Left lung (tissue), 4 donors: ENCODE measurements at regions not wholly inside any gene's neighbourhood (a gene's known extent, or its start where the extent isn't known, plus 50 kb on each side); places are given as distances from the start of the nearest gene placed in this dataset.

ENCODE experiments used
- ATAC-seq: fragments of 200-7000 bp; cut with Tn5 transposase; one replicate; pipeline ENCODE4 v1.9.1; 2020; ENCODE audit warnings: moderate library complexity
- DNase-seq, 4 donors: peaks; one replicate each; pipeline ENCODE4 v3.0.0-alpha.2; 2013 to 2020
- H3K27ac ChIP-seq, 2 donors: fragments of 200-600 bp; sonication (generic) in 1 of 2; one replicate each; pipeline versions ENCODE4 v1.5.0 to v1.8.0; 2020 to 2021
- H3K27me3 ChIP-seq, 2 donors: fragments of 200-600 bp; sonication (generic) in 1 of 2; one replicate each; pipeline versions ENCODE4 v1.5.0 to v1.8.0; 2020 to 2021
- H3K36me3 ChIP-seq, 2 donors: fragments of 200-600 bp; sonication (generic) in 1 of 2; one replicate each; pipeline versions ENCODE4 v1.5.0 to v1.8.0; 2020 to 2021
- H3K4me1 ChIP-seq, 2 donors: fragments of 200-600 bp; one replicate each; pipeline ENCODE4 v1.8.0; 2021
- H3K4me3 ChIP-seq, 2 donors: fragments of 200-600 bp; sonication (generic) in 1 of 2; one replicate each; pipeline versions ENCODE4 v1.5.0 to v1.8.0; 2020 to 2021; ENCODE audit warnings: mild to moderate bottlenecking in 1 of 2
- H3K9me3 ChIP-seq, 2 donors: fragments of 200-600 bp; sonication (generic) in 1 of 2; one replicate each; pipeline versions ENCODE4 v1.5.0 to v1.8.0; 2020 to 2021
- intact Hi-C, 2 donors: fragments of 100-400 bp; cut with DNase I; formaldehyde crosslinking; loops; one replicate each; pipeline versions ENCODE4 v1.11.2 to v1.14.2; 2022
- TF ChIP-seq, protein P1 (sequence below), 2 donors: fragments of 200-600 bp; sonication (generic) in 1 of 2; IDR thresholded peaks; one replicate each; pipeline versions ENCODE4 v1.5.0 to v1.8.0; 2021; ENCODE audit warnings: antibody characterized with exemption in 2 of 2
- donor health status: DM: no; HTN: yes; CAD: no.
- donor health status: DM: no; HTN: no; CAD: no.

GRCh38 chr13:63586467-63586866 is 2170.8 kb upstream of the PCDH20 start:
- Histone ChIP-seq H3K27me3 (no peaks in the 10 kb centered on the region), H3K36me3 (no peaks in the 10 kb centered on the region), H3K4me3 (no peak overlapping the region), H3K27ac (no peak overlapping the region), H3K4me1 (no peaks in the 10 kb centered on the region), H3K9me3 (peaks cover 4 to 11% of the 10 kb centered on the region in 2 donors)
- TF ChIP-seq, protein P1, sequence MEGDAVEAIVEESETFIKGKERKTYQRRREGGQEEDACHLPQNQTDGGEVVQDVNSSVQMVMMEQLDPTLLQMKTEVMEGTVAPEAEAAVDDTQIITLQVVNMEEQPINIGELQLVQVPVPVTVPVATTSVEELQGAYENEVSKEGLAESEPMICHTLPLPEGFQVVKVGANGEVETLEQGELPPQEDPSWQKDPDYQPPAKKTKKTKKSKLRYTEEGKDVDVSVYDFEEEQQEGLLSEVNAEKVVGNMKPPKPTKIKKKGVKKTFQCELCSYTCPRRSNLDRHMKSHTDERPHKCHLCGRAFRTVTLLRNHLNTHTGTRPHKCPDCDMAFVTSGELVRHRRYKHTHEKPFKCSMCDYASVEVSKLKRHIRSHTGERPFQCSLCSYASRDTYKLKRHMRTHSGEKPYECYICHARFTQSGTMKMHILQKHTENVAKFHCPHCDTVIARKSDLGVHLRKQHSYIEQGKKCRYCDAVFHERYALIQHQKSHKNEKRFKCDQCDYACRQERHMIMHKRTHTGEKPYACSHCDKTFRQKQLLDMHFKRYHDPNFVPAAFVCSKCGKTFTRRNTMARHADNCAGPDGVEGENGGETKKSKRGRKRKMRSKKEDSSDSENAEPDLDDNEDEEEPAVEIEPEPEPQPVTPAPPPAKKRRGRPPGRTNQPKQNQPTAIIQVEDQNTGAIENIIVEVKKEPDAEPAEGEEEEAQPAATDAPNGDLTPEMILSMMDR (IDR thresholded peaks at IDR 0.05), result no peak
- intact Hi-C loops, result no loop called here
- no peak for ATAC-seq
- DNase-seq, result no peak

- TF ChIP-seq, protein P1 (IDR thresholded peaks at IDR 0.05), result no peak
- no peak for DNase-seq
- no peak overlapping the region for H3K27ac ChIP-seq
These were observed 2163.1 kb upstream of the PCDH20 start for GRCh38 chr13:63578796-63579195.

DNA sequence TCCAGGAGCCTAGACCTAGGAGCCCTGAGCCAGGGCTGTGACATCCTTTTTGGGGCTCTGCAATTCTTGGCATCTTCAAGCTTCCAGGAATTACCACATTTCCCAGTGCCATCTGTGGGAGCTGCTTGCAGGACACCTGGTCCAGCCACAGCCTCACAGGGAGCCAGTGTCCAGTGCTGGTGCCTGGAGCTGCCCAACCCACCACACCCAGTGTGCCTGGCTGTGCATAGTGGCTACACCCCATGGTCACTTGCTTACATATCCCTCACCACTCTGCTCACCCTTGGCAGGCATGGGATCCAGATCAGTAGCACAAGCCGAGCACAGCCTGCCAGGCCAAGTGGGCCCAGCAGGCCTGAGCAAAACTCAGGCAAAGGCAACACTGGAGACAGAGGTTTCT is 2151.4 kb upstream of the PCDH20 start:
- peaks cover 0 to 10% of the 10 kb centered on the region in 2 donors for H3K9me3 ChIP-seq
- H3K27ac ChIP-seq, result no peak overlapping the region
- intact Hi-C loops, result no loop called here
- no peaks in the 10 kb centered on the region for H3K36me3 ChIP-seq
- H3K27me3 ChIP-seq, result no peaks in the 10 kb centered on the region
- no peak overlapping the region for H3K4me3 ChIP-seq
- no peaks in the 10 kb centered on the region for H3K4me1 ChIP-seq
- TF ChIP-seq, protein P1 (IDR thresholded peaks at IDR 0.05), result no peak
- ATAC-seq (no peak), DNase-seq (peak in 1 of 4 donors; percentile 27)

More at GRCh38 chr13:63578796-63579195, 2163.1 kb upstream of the PCDH20 start:
- Histone ChIP-seq H3K4me1 (no peaks in the 10 kb centered on the region), H3K27me3 (no peaks in the 10 kb centered on the region), H3K4me3 (no peak overlapping the region), H3K36me3 (no peaks in the 10 kb centered on the region), H3K9me3 (peaks cover 4 to 28% of the 10 kb centered on the region in 2 donors)
- intact Hi-C loops, result no loop called here
- ATAC-seq, result no peak

GRCh38 chr13:63554157-63554556 is 2138.5 kb upstream of the PCDH20 start:
- H3K36me3 ChIP-seq, result no peaks in the 10 kb centered on the region
- no peaks in the 10 kb centered on the region for H3K27me3 ChIP-seq
- TF ChIP-seq, protein P1 (IDR thresholded peaks at IDR 0.05), result no peak
- ATAC-seq, result no peak
- intact Hi-C loops, result no loop called here
- no peak overlapping the region for H3K27ac ChIP-seq
- DNase-seq, result peak in 1 of 4 donors; percentile 0
- peaks cover 0 to 3% of the 10 kb centered on the region in 2 donors for H3K9me3 ChIP-seq
- H3K4me1 ChIP-seq, result no peaks in the 10 kb centered on the region
- H3K4me3 ChIP-seq, result no peak overlapping the region

- H3K36me3 ChIP-seq, result no peaks in the 10 kb centered on the region
- no peaks in the 10 kb centered on the region for H3K4me1 ChIP-seq
- no peak overlapping the region for H3K27ac ChIP-seq
- TF ChIP-seq, protein P1 (IDR thresholded peaks at IDR 0.05), result no peak
- H3K9me3 ChIP-seq, result peaks cover 0 to under 1% of the 10 kb centered on the region in 2 donors
- H3K4me3 ChIP-seq, result no peak overlapping the region
- no peak for DNase-seq
- H3K27me3 ChIP-seq, result no peaks in the 10 kb centered on the region
- no peak for ATAC-seq
- intact Hi-C loops, result no loop called here
These were observed 2136.1 kb upstream of the PCDH20 start for GRCh38 chr13:63551731-63552130.
